IMR-90 (cell line): ENCODE measurements at regions not wholly inside any gene's neighbourhood (a gene's known extent, or its start where the extent isn't known, plus 50 kb on each side); places are given as distances from the start of the nearest gene placed in this dataset.

Experiments used
- ATAC-seq: fragments of 200-7000 bp; cut with Tn5 transposase; 2 replicates; pipeline ENCODE4 v1.9.1; 2020; ENCODE audit warnings: low read depth, mild to moderate bottlenecking, moderate library complexity
- BruUV-seq: library from RNA; stranded (reverse); fragments of 400-500 nt; replicated peaks from 2 replicates; lab custom pipeline; 2021; lab: Mats Ljungman, UMichigan
- CTCF ChIA-PET: fragments of 300-600 bp; formaldehyde crosslinking; extraction: SDS; loops from one replicate; lab custom pipeline; 2021; ENCODE audit warnings: antibody characterized with exemption; lab: Yijun Ruan, JAX
- POLR2A ChIA-PET: fragments of 300-600 bp; sonication (Branson Sonifier 250); formaldehyde crosslinking; loops from one replicate; lab custom pipeline; 2022; ENCODE audit warnings: antibody characterized with exemption; ENCODE audit not compliant: unreplicated experiment; lab: Charles Lee
- DNase-seq: peaks from one replicate; pipeline ENCODE4 v3.0.0; 2013
- H2AFZ ChIP-seq: replicated peaks from 2 replicates; pipeline ENCODE3; 2013; ENCODE audit warnings: low read length, mild to moderate bottlenecking; ENCODE audit not compliant: poor library complexity
- H2AK5ac ChIP-seq: 2 replicates; pipeline ENCODE4 v1.6.1; 2013; ENCODE audit warnings: low read depth, low read length, inconsistent platforms
- H2AK9ac ChIP-seq: replicated peaks from 2 replicates; pipeline ENCODE3; 2013; ENCODE audit warnings: mild to moderate bottlenecking, low read depth, low read length, moderate library complexity; ENCODE audit not compliant: poor library complexity
- H2BK120ac ChIP-seq: 2 replicates; pipeline ENCODE4 v1.6.1; 2013; ENCODE audit warnings: low read depth, low read length, inconsistent platforms
- H2BK15ac ChIP-seq: 3 replicates; pipeline ENCODE4 v1.6.1; 2013; ENCODE audit warnings: low read depth, low read length, inconsistent platforms
- H2BK20ac ChIP-seq: 2 replicates; pipeline ENCODE4 v1.6.1; 2013; ENCODE audit warnings: low read depth, mild to moderate bottlenecking, inconsistent platforms, low read length, moderate library complexity
- H2BK5ac ChIP-seq: 2 replicates; pipeline ENCODE4 v1.6.1; 2013; ENCODE audit warnings: mild to moderate bottlenecking, low read depth, low read length, inconsistent platforms; ENCODE audit not compliant: poor library complexity, severe bottlenecking
- H3K14ac ChIP-seq: replicated peaks from 2 replicates; pipeline ENCODE4 v1.6.1; 2013; ENCODE audit warnings: low read depth, low read length, inconsistent platforms
- H3K18ac ChIP-seq: 2 replicates; pipeline ENCODE4 v1.6.1; 2013; ENCODE audit warnings: low read depth, low read length, control low read depth
- H3K23ac ChIP-seq: 2 replicates; pipeline ENCODE4 v1.6.1; 2013; ENCODE audit warnings: low read depth, low read length, inconsistent platforms
- H3K27ac ChIP-seq: 2 replicates; pipeline ENCODE4 v1.5.1; 2013; ENCODE audit warnings: mild to moderate bottlenecking, control low read depth, low read length; ENCODE audit not compliant: insufficient read depth
- H3K27me3 ChIP-seq: 2 replicates; pipeline ENCODE4 v1.6.1; 2013; ENCODE audit warnings: low read length; ENCODE audit not compliant: control insufficient read depth, insufficient read depth
- H3K36me3 ChIP-seq: 2 replicates; pipeline ENCODE4 v1.6.1; 2013; ENCODE audit warnings: low read length, mixed read lengths; ENCODE audit not compliant: control insufficient read depth, insufficient read depth
- H3K4ac ChIP-seq: 2 replicates; pipeline ENCODE4 v1.6.1; 2013; ENCODE audit warnings: low read depth, low read length, inconsistent platforms
- H3K4me1 ChIP-seq: 2 replicates; pipeline ENCODE4 v1.6.1; 2013; ENCODE audit warnings: low read length, mixed read lengths; ENCODE audit not compliant: control insufficient read depth, insufficient read depth
- H3K4me2 ChIP-seq: 2 replicates; pipeline ENCODE4 v1.6.1; 2013; ENCODE audit warnings: low read depth, mild to moderate bottlenecking, control low read depth, low read length, moderate library complexity
- H3K4me3 ChIP-seq: 2 replicates; pipeline ENCODE4 v1.5.1; 2013; ENCODE audit warnings: low read depth, mild to moderate bottlenecking, control low read depth, low read length, moderate library complexity; ENCODE audit not compliant: insufficient read depth
- H3K56ac ChIP-seq: 2 replicates; pipeline ENCODE4 v1.6.1; 2013; ENCODE audit warnings: low read length, inconsistent platforms; ENCODE audit not compliant: insufficient read depth; ENCODE audit errors: extremely low read depth
- H3K79me1 ChIP-seq, 2 experiments: 2 replicates each; pipeline ENCODE4 v1.6.1; 2013; ENCODE audit warnings: low read length in 2 of 2, inconsistent platforms in 1 of 2, low read depth in 1 of 2
- H3K9ac ChIP-seq: 2 replicates; pipeline ENCODE4 v1.6.1; 2013; ENCODE audit warnings: low read depth, low read length, control low read depth
- H3K9me1 ChIP-seq: 2 replicates; pipeline ENCODE4 v1.6.1; 2013; ENCODE audit warnings: low read length, inconsistent platforms; ENCODE audit not compliant: insufficient read depth
- H3K9me3 ChIP-seq: 2 replicates; pipeline ENCODE4 v1.6.1; 2013; ENCODE audit warnings: low read length; ENCODE audit not compliant: control insufficient read depth, insufficient read depth
- H4K20me1 ChIP-seq: 2 replicates; pipeline ENCODE4 v1.6.1; 2013; ENCODE audit warnings: low read length, inconsistent platforms; ENCODE audit not compliant: insufficient read depth
- H4K5ac ChIP-seq: 2 replicates; pipeline ENCODE4 v1.6.1; 2013; ENCODE audit warnings: mild to moderate bottlenecking, low read depth, low read length, control low read depth
- H4K8ac ChIP-seq, 2 experiments: 2 replicates each; pipeline ENCODE4 v1.6.1; 2013; ENCODE audit warnings: low read depth in 2 of 2, low read length in 2 of 2, control low read depth in 1 of 2, inconsistent platforms in 1 of 2
- H4K91ac ChIP-seq: 2 replicates; pipeline ENCODE4 v1.6.1; 2013; ENCODE audit warnings: low read depth, low read length, inconsistent platforms; ENCODE audit not compliant: insufficient read depth
- BHLHE40 ChIP-seq: fragments of 150-350 bp; IDR thresholded peaks from 2 replicates; pipeline ENCODE4 v1.6.1; 2016; ENCODE audit warnings: mild to moderate bottlenecking, low read depth, low read length
- CEBPB ChIP-seq: IDR thresholded peaks from 2 replicates; pipeline ENCODE4 v1.6.1; 2012; ENCODE audit warnings: low read depth, low read length, improper control_type of control experiment
- CHD1 ChIP-seq: IDR thresholded peaks from 2 replicates; pipeline ENCODE4 v1.6.1; 2012; ENCODE audit warnings: low read depth, low read length, improper control_type of control experiment
- CTCF ChIP-seq: conservative IDR thresholded peaks from 2 replicates; pipeline ENCODE4 v1.5.1; 2012; ENCODE audit warnings: mild to moderate bottlenecking, low read depth, low read length, improper control_type of control experiment
- ELK1 ChIP-seq: fragments of 150-350 bp; IDR thresholded peaks from 2 replicates; pipeline ENCODE4 v1.6.1; 2016; ENCODE audit warnings: low read depth, mild to moderate bottlenecking, low read length, moderate library complexity, borderline replicate concordance
- FOS ChIP-seq: fragments of 150-350 bp; IDR thresholded peaks from 2 replicates; pipeline ENCODE4 v1.6.1; 2016; ENCODE audit warnings: low read depth, low read length
- MAFK ChIP-seq: IDR thresholded peaks from 2 replicates; pipeline ENCODE4 v1.6.1; 2012; ENCODE audit warnings: low read depth, low read length, improper control_type of control experiment
- MAZ ChIP-seq: IDR thresholded peaks from 2 replicates; pipeline ENCODE4 v1.6.1; 2012; ENCODE audit warnings: low read depth, mild to moderate bottlenecking, low read length, improper control_type of control experiment, moderate library complexity, borderline replicate concordance
- MXI1 ChIP-seq: IDR thresholded peaks from 2 replicates; pipeline ENCODE4 v1.6.1; 2012; ENCODE audit warnings: low read depth, mild to moderate bottlenecking, low read length, moderate library complexity, borderline replicate concordance
- NFE2L2 ChIP-seq: fragments of 150-350 bp; IDR thresholded peaks from 2 replicates; pipeline ENCODE4 v1.6.1; 2016; ENCODE audit warnings: low read depth, mild to moderate bottlenecking, low read length
- POLR2A ChIP-seq: IDR thresholded peaks from 2 replicates; pipeline ENCODE4 v1.6.1; 2012; ENCODE audit warnings: mild to moderate bottlenecking, low read depth, low read length
- RAD21 ChIP-seq: IDR thresholded peaks from 2 replicates; pipeline ENCODE4 v1.6.1; 2012; ENCODE audit warnings: low read length, improper control_type of control experiment
- RCOR1 ChIP-seq: IDR thresholded peaks from 2 replicates; pipeline ENCODE4 v1.6.1; 2012; ENCODE audit warnings: mild to moderate bottlenecking, low read length, improper control_type of control experiment; ENCODE audit not compliant: insufficient replicate concordance
- RFX5 ChIP-seq: IDR thresholded peaks from 2 replicates; pipeline ENCODE4 v1.8.0; 2012; ENCODE audit warnings: low read depth, mild to moderate bottlenecking, low read length, moderate library complexity
- SMC3 ChIP-seq: fragments of 150-350 bp; IDR thresholded peaks from 2 replicates; pipeline ENCODE4 v1.6.1; 2016; ENCODE audit warnings: low read depth, mild to moderate bottlenecking, antibody characterized with exemption, low read length, moderate library complexity
- WGBS, 2 experiments: methylation state at CpG; one replicate each; pipeline versions ENCODE4 v1.1.5 to v1.1.7; 2013; ENCODE audit warnings: missing lambda C conversion rate in 2 of 2; ENCODE audit not compliant: insufficient read length in 1 of 2; ENCODE audit errors: extremely low coverage in 2 of 2; 5-methylcytosine and 5-hydroxymethylcytosine counted together
- dilution Hi-C: fragments of 300-500 bp; cut with HindIII; formaldehyde crosslinking; loops from one replicate; pipeline ENCODE4 v1.14.3; 2018; ENCODE audit warnings: low sequenced_read_pairs; ENCODE audit not compliant: unreplicated experiment
- in situ Hi-C: fragments of 300-500 bp; cut with MboI; formaldehyde crosslinking; loops from 3 replicates; pipeline ENCODE4 v1.14.3; 2019; ENCODE audit warnings: low sequenced_read_pairs, inconsistent platforms, mixed read lengths
- intact Hi-C: fragments of 100-400 bp; cut with micrococcal nuclease; formaldehyde crosslinking; loops from 2 replicates; pipeline ENCODE4 v1.10.0; 2022
- TF ChIP-seq, protein P1 (sequence below): fragments of 150-350 bp; IDR thresholded peaks from 2 replicates; pipeline ENCODE4 v1.6.1; 2017; ENCODE audit warnings: mild to moderate bottlenecking, antibody characterized with exemption, low read length, low read depth

DNA sequence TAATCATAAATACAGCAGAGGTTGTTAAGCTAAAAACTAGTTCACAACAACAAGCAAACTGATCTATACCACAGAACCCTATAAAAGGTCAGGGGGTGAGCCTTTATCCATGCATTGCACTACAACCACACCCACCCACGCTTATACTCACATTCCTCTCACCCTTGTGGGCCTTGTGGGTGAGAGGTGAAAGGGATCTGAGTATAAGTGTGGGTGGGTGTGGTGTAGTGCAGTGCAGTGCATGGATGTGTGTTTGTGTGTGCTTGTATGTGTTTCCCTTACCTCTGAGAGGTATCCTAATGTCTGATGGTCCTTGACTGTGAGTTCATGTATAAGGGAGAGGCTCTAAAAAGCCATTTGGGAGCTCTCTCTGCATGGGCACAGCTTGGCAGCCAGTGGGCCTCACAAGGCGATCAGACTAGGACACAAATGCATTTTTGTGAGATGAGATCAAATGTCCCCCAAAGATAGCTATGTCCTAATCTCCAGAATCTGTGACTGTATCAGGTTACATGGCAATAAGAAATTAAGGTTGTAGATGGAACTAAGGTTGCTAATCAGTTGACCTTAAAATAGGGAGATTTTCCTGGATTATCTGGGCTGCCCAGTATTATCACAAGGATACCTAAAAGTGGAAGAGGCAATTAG is 95.5 kb upstream of the DPT start:
- H2AFZ ChIP-seq: no peak overlapping the region
- ATAC-seq: no peak

More for the DNA sequence above, 95.5 kb upstream of the DPT start:
- no peak overlapping the region for H2AK9ac ChIP-seq
- CTCF ChIA-PET: no interaction called here
- H3K4me3 ChIP-seq: no peak overlapping the region
- H3K4ac ChIP-seq: no peak overlapping the region
- dilution Hi-C loops: no loop called here
- no peak overlapping the region for H4K5ac ChIP-seq
- H3K23ac ChIP-seq: no peak overlapping the region
- BruUV-seq: no TSS peak
- no peak overlapping the region for H2AK5ac ChIP-seq
- no peaks in the 10 kb centered on the region for H3K27me3 ChIP-seq
- H2BK120ac ChIP-seq: no peak overlapping the region
- DNase-seq: no peak
- H3K27ac ChIP-seq: no peak overlapping the region
- H4K20me1 ChIP-seq: no peaks in the 10 kb centered on the region
- H3K4me1 ChIP-seq: no peaks in the 10 kb centered on the region
- no peak overlapping the region for H2BK5ac ChIP-seq
- H3K4me2 ChIP-seq: no peak overlapping the region
- no peak overlapping the region for H4K91ac ChIP-seq
- H3K79me1 ChIP-seq: no peaks in the 10 kb centered on the region
- intact Hi-C loops: no loop called here
- in situ Hi-C loops: no loop called here
- H3K56ac ChIP-seq: no peak overlapping the region
- H3K9me3 ChIP-seq: no peaks in the 10 kb centered on the region
- no peak overlapping the region for H2BK20ac ChIP-seq
- H3K14ac ChIP-seq: no peak overlapping the region
- no peaks in the 10 kb centered on the region for H3K9me1 ChIP-seq
- WGBS, 2 experiments: no CpG with 5 or more reads among the region's 2 CpGs
- H3K36me3 ChIP-seq: no peaks in the 10 kb centered on the region
- no peak overlapping the region for H4K8ac ChIP-seq
- POLR2A ChIA-PET: no interaction called here
- no peak overlapping the region for H3K18ac ChIP-seq
- H3K9ac ChIP-seq: no peak overlapping the region
- no peak overlapping the region for H2BK15ac ChIP-seq
- TF ChIP-seq RCOR1 (no peak), RFX5 (no peak), NFE2L2 (no peak), SMC3 (no peak), CEBPB (no peak), BHLHE40 (no peak), ELK1 (no peak), RAD21 (no peak), MXI1 (no peak), CTCF (no peak), MAZ (no peak), MAFK (no peak), CHD1 (no peak), FOS (no peak), POLR2A (no peak)
- TF ChIP-seq, protein P1, sequence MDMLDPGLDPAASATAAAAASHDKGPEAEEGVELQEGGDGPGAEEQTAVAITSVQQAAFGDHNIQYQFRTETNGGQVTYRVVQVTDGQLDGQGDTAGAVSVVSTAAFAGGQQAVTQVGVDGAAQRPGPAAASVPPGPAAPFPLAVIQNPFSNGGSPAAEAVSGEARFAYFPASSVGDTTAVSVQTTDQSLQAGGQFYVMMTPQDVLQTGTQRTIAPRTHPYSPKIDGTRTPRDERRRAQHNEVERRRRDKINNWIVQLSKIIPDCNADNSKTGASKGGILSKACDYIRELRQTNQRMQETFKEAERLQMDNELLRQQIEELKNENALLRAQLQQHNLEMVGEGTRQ: no peak
